Muscle of arm (tissue), 1 donor: ENCODE measurements at regions not wholly inside any gene's neighbourhood (a gene's known extent, or its start where the extent isn't known, plus 50 kb on each side); places are given as distances from the start of the nearest gene placed in this dataset.

Source experiments
- DNase-seq: peaks from one replicate; pipeline ENCODE4 v3.0.0-alpha.2; 2013

GRCh38 chr6:84525907-84526306, 238.5 kb downstream of the TBX18 start:
- no peak for DNase-seq

- no peak for DNase-seq
These were observed 239.8 kb downstream of the TBX18 start for GRCh38 chr6:84524636-84525035.

- no peak for DNase-seq
These were observed 242.3 kb downstream of the TBX18 start for GRCh38 chr6:84522135-84522549.

- DNase-seq = no peak
These were observed 242.9 kb downstream of the TBX18 start for GRCh38 chr6:84521511-84521910.

- DNase-seq = no peak
These were observed 246.5 kb downstream of the TBX18 start for GRCh38 chr6:84517741-84518530.

- DNase-seq = no peak
These were observed 248.2 kb downstream of the TBX18 start for GRCh38 chr6:84516154-84516553.

GRCh38 chr6:84515067-84515466, 249.3 kb downstream of the TBX18 start:
- DNase-seq = peak; percentile 25

- no peak for DNase-seq
These were observed 250.1 kb downstream of the TBX18 start for GRCh38 chr6:84514089-84514971.

GRCh38 chr6:84512391-84512790, 252.0 kb downstream of the TBX18 start:
- DNase-seq = no peak

- DNase-seq = no peak
These were observed 252.5 kb downstream of the TBX18 start for GRCh38 chr6:84511929-84512328.

GRCh38 chr6:84508981-84509380, 255.4 kb downstream of the TBX18 start:
- no peak for DNase-seq

GRCh38 chr6:84508334-84508733, 256.1 kb downstream of the TBX18 start:
- no peak for DNase-seq

GRCh38 chr6:84504025-84504424, 260.4 kb downstream of the TBX18 start:
- DNase-seq = no peak

GRCh38 chr6:84501315-84501714, 263.1 kb downstream of the TBX18 start:
- DNase-seq = no peak

- DNase-seq = no peak
These were observed 263.7 kb downstream of the TBX18 start for GRCh38 chr6:84500726-84501125.

- no peak for DNase-seq
These were observed 265.5 kb downstream of the TBX18 start for GRCh38 chr6:84498905-84499304.

- no peak for DNase-seq
These were observed 265.1 kb upstream of the CEP162 start for GRCh38 chr6:84492241-84493165.

GRCh38 chr6:84489598-84489997, 262.2 kb upstream of the CEP162 start:
- no peak for DNase-seq

GRCh38 chr6:84486526-84486925, 259.1 kb upstream of the CEP162 start:
- no peak for DNase-seq

- DNase-seq = no peak
These were observed 241.7 kb upstream of the CEP162 start for GRCh38 chr6:84469144-84469543.

GRCh38 chr6:84467296-84467695, 239.9 kb upstream of the CEP162 start:
- DNase-seq = no peak

GRCh38 chr6:84466511-84466910, 239.1 kb upstream of the CEP162 start:
- DNase-seq = no peak
